ENCODE measurements at regions not wholly inside any gene's neighbourhood (a gene's known extent, or its start where the extent isn't known, plus 50 kb on each side); places are given as distances from the start of the nearest gene placed in this dataset.

DNA sequence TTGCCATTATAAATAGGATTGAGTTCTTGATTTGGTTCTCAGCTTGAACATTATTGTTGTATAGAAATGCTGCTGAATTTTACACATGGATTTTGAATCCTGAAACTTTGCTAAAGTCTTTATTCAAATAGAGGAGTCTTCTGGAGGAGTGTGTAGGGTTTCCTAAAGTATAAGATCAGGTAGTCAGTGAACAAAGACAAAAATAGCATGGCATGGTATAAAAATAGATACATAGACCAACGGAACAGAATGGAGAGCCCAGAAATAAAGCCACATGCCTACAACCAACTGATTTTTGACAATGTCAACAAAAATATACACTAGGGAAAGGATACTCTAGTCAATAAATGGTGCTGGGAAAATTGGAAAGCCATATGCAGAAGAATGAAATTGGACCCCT lies 740.1 kb downstream of the QKI start:
- whole genome bisulfite sequencing, 2 donors: 68 to 71% methylated on average over 1 of the region's 1 CpG
- Histone ChIP-seq H3K9me3 (no peaks in the 10 kb centered on the region), H3K27ac (no peak overlapping the region), H3K4me3 (no peak overlapping the region), H3K4me1 (peaks cover 0 to 12% (median 0%) of the 10 kb centered on the region in 4 donors), H3K27me3 (no peaks in the 10 kb centered on the region), H3K36me3 (no peaks in the 10 kb centered on the region)
- TF ChIP-seq, protein P1, sequence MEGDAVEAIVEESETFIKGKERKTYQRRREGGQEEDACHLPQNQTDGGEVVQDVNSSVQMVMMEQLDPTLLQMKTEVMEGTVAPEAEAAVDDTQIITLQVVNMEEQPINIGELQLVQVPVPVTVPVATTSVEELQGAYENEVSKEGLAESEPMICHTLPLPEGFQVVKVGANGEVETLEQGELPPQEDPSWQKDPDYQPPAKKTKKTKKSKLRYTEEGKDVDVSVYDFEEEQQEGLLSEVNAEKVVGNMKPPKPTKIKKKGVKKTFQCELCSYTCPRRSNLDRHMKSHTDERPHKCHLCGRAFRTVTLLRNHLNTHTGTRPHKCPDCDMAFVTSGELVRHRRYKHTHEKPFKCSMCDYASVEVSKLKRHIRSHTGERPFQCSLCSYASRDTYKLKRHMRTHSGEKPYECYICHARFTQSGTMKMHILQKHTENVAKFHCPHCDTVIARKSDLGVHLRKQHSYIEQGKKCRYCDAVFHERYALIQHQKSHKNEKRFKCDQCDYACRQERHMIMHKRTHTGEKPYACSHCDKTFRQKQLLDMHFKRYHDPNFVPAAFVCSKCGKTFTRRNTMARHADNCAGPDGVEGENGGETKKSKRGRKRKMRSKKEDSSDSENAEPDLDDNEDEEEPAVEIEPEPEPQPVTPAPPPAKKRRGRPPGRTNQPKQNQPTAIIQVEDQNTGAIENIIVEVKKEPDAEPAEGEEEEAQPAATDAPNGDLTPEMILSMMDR (IDR thresholded peaks at IDR 0.05): no peak
- TF ChIP-seq EP300 (IDR thresholded peaks at IDR 0.05) (no peak), POLR2A (IDR thresholded peaks at IDR 0.05) (no peak)
- no peak for DNase-seq (ENCODE audit: low spot score in 2 of 2)

DNA sequence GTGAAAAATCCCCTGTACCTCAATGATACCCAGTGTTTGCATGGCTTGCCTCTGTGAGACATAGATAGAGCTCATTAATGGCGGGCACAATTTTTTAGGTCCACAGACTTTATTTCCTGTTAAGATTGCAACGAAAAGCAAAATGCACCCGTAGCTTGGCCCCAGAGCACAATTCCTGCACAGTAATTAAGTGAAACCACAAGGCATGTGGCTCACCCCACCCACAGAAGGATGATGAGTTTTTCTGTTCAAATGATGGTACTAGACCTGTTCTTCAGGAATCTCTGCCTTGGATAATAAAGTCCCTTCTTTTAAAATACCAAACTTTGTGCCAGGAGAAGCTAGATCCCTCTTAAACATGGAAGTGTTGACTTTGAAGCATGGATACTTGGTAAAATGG lies 738.1 kb downstream of the QKI start:
- Histone ChIP-seq H3K4me1 (peaks cover 0 to 12% (median 0%) of the 10 kb centered on the region in 4 donors), H3K9me3 (no peaks in the 10 kb centered on the region), H3K4me3 (no peak overlapping the region), H3K27ac (peak overlapping the region in 1 of 4 donors; percentile 25), H3K27me3 (no peaks in the 10 kb centered on the region), H3K36me3 (no peaks in the 10 kb centered on the region)
- no peak for TF ChIP-seq EP300 (IDR thresholded peaks at IDR 0.05)
- TF ChIP-seq, protein P1 (IDR thresholded peaks at IDR 0.05): no peak
- no peak for TF ChIP-seq POLR2A (IDR thresholded peaks at IDR 0.05)
- DNase-seq (ENCODE audit: low spot score in 2 of 2): no peak
- WGBS, 2 donors: 62 to 72% methylated on average over 3 of the region's 3 CpGs

DNA sequence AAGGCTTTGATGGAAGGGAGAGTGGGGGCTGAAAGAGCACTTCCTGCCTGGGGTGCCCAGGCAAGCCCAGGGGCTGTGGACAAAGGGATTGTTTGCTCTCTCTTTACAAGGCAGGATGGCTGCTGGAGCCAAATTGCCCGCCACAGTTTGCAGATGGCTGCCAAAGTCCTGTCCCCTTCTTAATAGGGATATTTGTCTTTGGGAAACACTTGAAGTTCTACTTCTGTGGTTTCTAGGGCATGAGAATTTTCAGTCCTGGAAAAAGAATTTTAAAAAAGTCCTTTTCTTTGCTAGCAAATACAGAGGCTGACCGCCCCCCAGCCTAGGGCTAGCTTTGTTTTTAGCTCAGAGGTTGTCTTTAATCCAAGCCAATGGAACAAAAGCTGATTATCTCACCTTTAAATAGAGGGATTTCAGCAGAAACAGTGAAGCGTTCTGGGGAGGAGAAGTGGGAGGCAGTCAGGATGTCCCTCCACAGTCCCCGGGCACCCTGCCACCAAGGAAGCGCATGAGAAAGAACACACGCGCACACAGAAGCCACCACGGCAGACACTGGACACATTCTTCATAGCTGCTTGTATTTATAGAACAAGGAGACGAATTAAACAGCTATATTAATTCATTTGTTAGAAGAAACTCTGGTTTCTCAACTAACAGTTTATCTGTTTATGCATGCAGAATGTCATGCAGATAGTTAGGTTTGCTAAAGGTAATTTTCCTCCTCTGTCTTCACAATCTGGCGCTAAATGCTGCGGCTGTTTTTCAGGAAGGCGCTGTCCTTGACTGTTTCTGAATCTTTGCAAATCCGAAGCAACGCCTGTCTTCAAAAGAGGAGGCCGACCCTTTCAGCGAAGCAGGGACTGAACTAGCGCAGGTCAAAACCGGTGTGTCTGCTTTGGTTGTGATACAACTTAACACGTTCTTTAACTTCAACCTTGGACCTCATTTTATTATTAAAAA lies 736.9 kb downstream of the QKI start:
- WGBS, 2 donors: 52 to 54% methylated on average over 19 of the region's 19 CpGs
- H3K27me3 ChIP-seq: no peaks in the 10 kb centered on the region
- peaks cover 0 to 12% (median 0%) of the 10 kb centered on the region in 4 donors for H3K4me1 ChIP-seq
- no peak for DNase-seq (ENCODE audit: low spot score in 2 of 2)
- no peak overlapping the region for H3K4me3 ChIP-seq
- no peaks in the 10 kb centered on the region for H3K36me3 ChIP-seq
- H3K9me3 ChIP-seq: no peaks in the 10 kb centered on the region
- TF ChIP-seq, protein P1 (IDR thresholded peaks at IDR 0.05): no peak
- TF ChIP-seq POLR2A (IDR thresholded peaks at IDR 0.05): no peak
- TF ChIP-seq EP300 (IDR thresholded peaks at IDR 0.05): no peak
- peak overlapping the region in 2 of 4 donors; percentile 12 to 79 for H3K27ac ChIP-seq

DNA sequence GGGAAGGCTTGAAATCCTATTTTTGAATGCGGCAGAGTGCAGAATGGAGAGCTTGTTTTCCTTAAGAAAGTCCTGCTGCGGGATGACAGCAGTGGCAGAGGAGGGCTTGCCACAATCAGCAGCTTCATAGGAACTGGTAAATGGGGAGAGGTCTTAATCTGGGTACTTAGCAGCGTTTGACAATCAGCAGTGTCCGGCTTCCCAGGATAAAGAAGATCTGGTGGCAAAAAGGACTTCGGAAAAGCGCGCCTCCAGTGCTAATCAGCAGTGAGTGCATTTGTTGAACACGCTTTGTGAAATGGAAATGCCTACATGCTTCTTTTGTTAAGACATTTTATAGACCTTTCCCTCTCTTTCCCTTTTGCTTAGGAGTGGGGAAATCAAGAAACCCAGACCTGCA lies 735.7 kb downstream of the QKI start:
- TF ChIP-seq, protein P1 (IDR thresholded peaks at IDR 0.05): no peak
- no peak for TF ChIP-seq POLR2A (IDR thresholded peaks at IDR 0.05)
- no peak for TF ChIP-seq EP300 (IDR thresholded peaks at IDR 0.05)
- Histone ChIP-seq H3K9me3 (no peaks in the 10 kb centered on the region), H3K27me3 (no peaks in the 10 kb centered on the region), H3K4me3 (no peak overlapping the region), H3K27ac (peak overlapping the region in 2 of 4 donors; percentile 12 to 79), H3K4me1 (peaks cover 0 to 12% (median 0%) of the 10 kb centered on the region in 4 donors), H3K36me3 (no peaks in the 10 kb centered on the region)
- 83 to 86% methylated on average over 8 of the region's 8 CpGs for WGBS, 2 donors
- no peak for DNase-seq (ENCODE audit: low spot score in 2 of 2)

DNA sequence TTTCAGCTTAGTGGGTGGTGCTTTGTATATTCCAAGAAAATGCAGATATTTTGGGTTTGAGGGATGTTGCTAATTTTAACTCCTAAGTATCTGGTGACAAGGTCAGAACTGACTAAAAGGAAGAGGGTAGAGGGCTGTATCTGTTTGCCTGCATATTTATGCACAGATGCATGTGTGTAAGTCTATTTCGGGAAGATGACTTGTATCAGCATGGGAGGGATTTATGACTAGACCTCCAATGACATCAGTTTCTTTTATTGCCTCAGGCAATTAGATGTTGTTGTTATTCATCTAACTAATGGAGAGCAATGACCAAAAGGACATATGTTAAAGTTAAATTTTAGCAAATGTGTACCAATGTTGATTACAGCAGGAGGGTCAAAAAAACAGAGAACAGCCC lies 734.3 kb downstream of the QKI start:
- H3K27ac ChIP-seq: no peak overlapping the region
- TF ChIP-seq POLR2A (IDR thresholded peaks at IDR 0.05) (no peak), EP300 (IDR thresholded peaks at IDR 0.05) (no peak)
- TF ChIP-seq, protein P1 (IDR thresholded peaks at IDR 0.05): no peak
- DNase-seq (ENCODE audit: low spot score in 2 of 2): no peak
- no peak overlapping the region for H3K4me3 ChIP-seq
- no peaks in the 10 kb centered on the region for H3K27me3 ChIP-seq
- H3K9me3 ChIP-seq: no peaks in the 10 kb centered on the region
- H3K36me3 ChIP-seq: no peaks in the 10 kb centered on the region
- H3K4me1 ChIP-seq: peaks cover 0 to 12% (median 0%) of the 10 kb centered on the region in 4 donors
- 70 to 71% methylated on average over 1 of the region's 1 CpG for WGBS, 2 donors

All from tibial nerve (tissue), 4 donors.